Tibial artery (tissue), 4 donors: ENCODE measurements at regions not wholly inside any gene's neighbourhood (a gene's known extent, or its start where the extent isn't known, plus 50 kb on each side); places are given as distances from the start of the nearest gene placed in this dataset.
"Not testable (repeated sequence)": the region's sequence is repeated elsewhere in the genome, so short reads cannot be mapped to it uniquely, and the experiment has no call there.

Source experiments
- DNase-seq, 2 donors: peaks; one replicate each; pipeline ENCODE4 v3.0.0-alpha.2; 2019
- H3K27ac ChIP-seq, 2 donors: fragments of 200-600 bp; sonication (generic) in 1 of 2; 1 replicate in 1 of 2; 2 replicates in 1 of 2; pipeline ENCODE4 v1.5.1; 2018 to 2019; ENCODE audit warnings: mild to moderate bottlenecking in 1 of 2
- H3K27me3 ChIP-seq, 2 donors: fragments of 200-600 bp; sonication (generic) in 1 of 2; one replicate each; pipeline versions ENCODE4 v1.5.1 to v1.6.0; 2016 to 2019
- H3K36me3 ChIP-seq, 3 donors: fragments of 200-600 bp; sonication (generic) in 2 of 3; one replicate each; pipeline ENCODE4 v1.5.1; 2016 to 2019; ENCODE audit warnings: mild to moderate bottlenecking in 2 of 3
- H3K4me1 ChIP-seq, 4 donors: fragments of 200-600 bp; sonication (generic) in 2 of 4; 1 replicate in 3 of 4; 2 replicates in 1 of 4; pipeline ENCODE4 v1.5.1; 2016 to 2019
- H3K4me3 ChIP-seq, 2 donors: fragments of 200-600 bp; sonication (generic) in 1 of 2; 1 replicate in 1 of 2; 2 replicates in 1 of 2; pipeline ENCODE4 v1.5.1; 2018 to 2019; ENCODE audit warnings: mild to moderate bottlenecking in 2 of 2
- H3K9me3 ChIP-seq, 3 donors: fragments of 200-600 bp; sonication (generic) in 1 of 3; one replicate each; pipeline ENCODE4 v1.5.1; 2016 to 2019
- CTCF ChIP-seq, 2 experiments: fragments of 200-600 bp in 1 of 2; fragments of 450-650 bp in 1 of 2; IDR thresholded peaks; one replicate each; pipeline ENCODE4 v1.5.1; 2017 to 2019; ENCODE audit warnings: antibody characterized with exemption in 2 of 2, mild to moderate bottlenecking in 1 of 2, moderate library complexity in 1 of 2
- intact Hi-C: fragments of 100-400 bp; cut with DNase I; formaldehyde crosslinking; loops from one replicate; pipeline ENCODE4 v1.15.0; 2023; ENCODE audit warnings: low total_unique reads

GRCh38 chr14:34086223-34086757, 135.4 kb upstream of the EGLN3 start:
- DNase-seq: no peak
- H3K27ac ChIP-seq: no peak overlapping the region
- H3K9me3 ChIP-seq: no peaks in the 10 kb centered on the region
- H3K4me1 ChIP-seq: peaks cover 0 to 17% (median 9%) of the 10 kb centered on the region in 4 donors
- no peak overlapping the region for H3K4me3 ChIP-seq
- no peaks in the 10 kb centered on the region for H3K27me3 ChIP-seq
- intact Hi-C loops: no loop called here
- no peak for TF ChIP-seq CTCF (IDR thresholded peaks at IDR 0.05)
- H3K36me3 ChIP-seq: no peaks in the 10 kb centered on the region

GRCh38 chr14:34085695-34086094, 134.8 kb upstream of the EGLN3 start:
- no peaks in the 10 kb centered on the region for H3K27me3 ChIP-seq
- no peak for DNase-seq
- H3K9me3 ChIP-seq: no peaks in the 10 kb centered on the region
- intact Hi-C loops: no loop called here
- TF ChIP-seq CTCF (IDR thresholded peaks at IDR 0.05): no peak
- no peak overlapping the region for H3K27ac ChIP-seq
- no peak overlapping the region for H3K4me3 ChIP-seq
- H3K36me3 ChIP-seq: no peaks in the 10 kb centered on the region
- peaks cover 0 to 18% (median 10%) of the 10 kb centered on the region in 4 donors for H3K4me1 ChIP-seq

- no peak for DNase-seq
- no peaks in the 10 kb centered on the region for H3K36me3 ChIP-seq
- intact Hi-C loops: no loop called here
- peak overlapping the region; percentile 21 to 38 for H3K27ac ChIP-seq
- H3K27me3 ChIP-seq: no peaks in the 10 kb centered on the region
- H3K4me3 ChIP-seq: no peak overlapping the region
- no peaks in the 10 kb centered on the region for H3K9me3 ChIP-seq
- H3K4me1 ChIP-seq: peaks cover 0 to 18% (median 10%) of the 10 kb centered on the region in 4 donors
- TF ChIP-seq CTCF (IDR thresholded peaks at IDR 0.05): no peak
These were observed 130.8 kb upstream of the EGLN3 start for GRCh38 chr14:34081576-34082136.

GRCh38 chr14:34081101-34081575, 130.3 kb upstream of the EGLN3 start:
- H3K27me3 ChIP-seq: no peaks in the 10 kb centered on the region
- H3K9me3 ChIP-seq: no peaks in the 10 kb centered on the region
- H3K4me3 ChIP-seq: no peak overlapping the region
- H3K4me1 ChIP-seq: peaks cover 0 to 18% (median 10%) of the 10 kb centered on the region in 4 donors
- peak overlapping the region; percentile 21 to 38 for H3K27ac ChIP-seq
- DNase-seq: no peak
- TF ChIP-seq CTCF (IDR thresholded peaks at IDR 0.05): no peak
- H3K36me3 ChIP-seq: no peaks in the 10 kb centered on the region
- intact Hi-C loops: no loop called here

- not testable (repeated sequence) for H3K4me3 ChIP-seq, DNase-seq, H3K27ac ChIP-seq, H3K27me3 ChIP-seq, H3K36me3 ChIP-seq, H3K9me3 ChIP-seq
- H3K4me1 ChIP-seq: peaks cover 0 to 18% (median 10%) of the 10 kb centered on the region in 4 donors
- intact Hi-C loops: loop anchor here (1.0 kb wide), 1 partner anchor 161 kb away; no protein-coding TSS in a partner anchor
These were observed 128.8 kb upstream of the EGLN3 start for GRCh38 chr14:34079643-34080042.

- no peak for DNase-seq
- Histone ChIP-seq H3K4me3 (no peak overlapping the region), H3K4me1 (peaks cover 0 to 18% (median 10%) of the 10 kb centered on the region in 4 donors), H3K36me3 (no peaks in the 10 kb centered on the region), H3K9me3 (no peaks in the 10 kb centered on the region), H3K27me3 (no peaks in the 10 kb centered on the region), H3K27ac (no peak overlapping the region)
- TF ChIP-seq CTCF (IDR thresholded peaks at IDR 0.05): no peak
- intact Hi-C loops: no loop called here
These were observed 127.4 kb upstream of the EGLN3 start for GRCh38 chr14:34078117-34078743.
